OCI-LY1 (cell line): ENCODE measurements at regions not wholly inside any gene's neighbourhood (a gene's known extent, or its start where the extent isn't known, plus 50 kb on each side); places are given as distances from the start of the nearest gene placed in this dataset.

Source experiments
- CTCF ChIP-seq: fragments of 200-600 bp; sonication (generic), shearing (Covaris generic); IDR thresholded peaks from 2 replicates; pipeline ENCODE4 v1.5.1; 2017; ENCODE audit warnings: mild to moderate bottlenecking, antibody characterized with exemption, low read length, moderate library complexity, mixed read lengths
- EZH2 ChIP-seq: fragments of 200-600 bp; sonication (generic), shearing (Covaris generic); IDR thresholded peaks from 2 replicates; pipeline ENCODE4 v1.8.0; 2017; ENCODE audit warnings: borderline replicate concordance, mixed run types, mild to moderate bottlenecking, antibody characterized with exemption, low read length, moderate library complexity, mixed read lengths

- TF ChIP-seq CTCF, result no peak
- TF ChIP-seq EZH2, result no peak
Observed at GRCh38 chr3:178103140-178103539, 433.1 kb upstream of the KCNMB2 start.
